ENCODE measurements at regions not wholly inside any gene's neighbourhood (a gene's known extent, or its start where the extent isn't known, plus 50 kb on each side); places are given as distances from the start of the nearest gene placed in this dataset.

DNA sequence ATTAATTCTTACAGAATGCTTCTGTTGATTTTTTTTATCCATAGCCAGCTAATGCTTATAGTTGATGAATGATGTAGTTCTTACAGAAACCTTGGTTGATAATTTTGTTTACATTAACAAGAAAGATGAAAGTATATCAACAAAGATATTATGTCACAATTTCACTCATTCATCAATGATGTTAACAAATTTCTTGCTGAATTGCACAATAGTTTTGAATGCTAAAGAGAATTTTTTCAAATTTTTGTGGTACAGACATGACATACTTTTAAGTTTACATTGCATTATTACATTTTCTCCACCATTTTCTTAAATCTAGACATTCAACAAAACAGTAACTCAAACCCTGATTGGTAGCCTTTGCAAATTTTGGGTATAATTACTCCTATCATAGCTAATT is 236.3 kb downstream of the FOXD2 start:
- TF ChIP-seq ZNF263 (CRISPR knock-in tag; IDR thresholded peaks at IDR 0.05; ENCODE audit: low read depth) = no peak
- TF ChIP-seq, protein P1, sequence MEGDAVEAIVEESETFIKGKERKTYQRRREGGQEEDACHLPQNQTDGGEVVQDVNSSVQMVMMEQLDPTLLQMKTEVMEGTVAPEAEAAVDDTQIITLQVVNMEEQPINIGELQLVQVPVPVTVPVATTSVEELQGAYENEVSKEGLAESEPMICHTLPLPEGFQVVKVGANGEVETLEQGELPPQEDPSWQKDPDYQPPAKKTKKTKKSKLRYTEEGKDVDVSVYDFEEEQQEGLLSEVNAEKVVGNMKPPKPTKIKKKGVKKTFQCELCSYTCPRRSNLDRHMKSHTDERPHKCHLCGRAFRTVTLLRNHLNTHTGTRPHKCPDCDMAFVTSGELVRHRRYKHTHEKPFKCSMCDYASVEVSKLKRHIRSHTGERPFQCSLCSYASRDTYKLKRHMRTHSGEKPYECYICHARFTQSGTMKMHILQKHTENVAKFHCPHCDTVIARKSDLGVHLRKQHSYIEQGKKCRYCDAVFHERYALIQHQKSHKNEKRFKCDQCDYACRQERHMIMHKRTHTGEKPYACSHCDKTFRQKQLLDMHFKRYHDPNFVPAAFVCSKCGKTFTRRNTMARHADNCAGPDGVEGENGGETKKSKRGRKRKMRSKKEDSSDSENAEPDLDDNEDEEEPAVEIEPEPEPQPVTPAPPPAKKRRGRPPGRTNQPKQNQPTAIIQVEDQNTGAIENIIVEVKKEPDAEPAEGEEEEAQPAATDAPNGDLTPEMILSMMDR (IDR thresholded peaks at IDR 0.05) = no peak
- TF ChIP-seq, protein P2, sequence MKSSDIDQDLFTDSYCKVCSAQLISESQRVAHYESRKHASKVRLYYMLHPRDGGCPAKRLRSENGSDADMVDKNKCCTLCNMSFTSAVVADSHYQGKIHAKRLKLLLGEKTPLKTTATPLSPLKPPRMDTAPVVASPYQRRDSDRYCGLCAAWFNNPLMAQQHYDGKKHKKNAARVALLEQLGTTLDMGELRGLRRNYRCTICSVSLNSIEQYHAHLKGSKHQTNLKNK (CRISPR knock-in tag; IDR thresholded peaks at IDR 0.05) = no peak
- TF ChIP-seq, protein P3, sequence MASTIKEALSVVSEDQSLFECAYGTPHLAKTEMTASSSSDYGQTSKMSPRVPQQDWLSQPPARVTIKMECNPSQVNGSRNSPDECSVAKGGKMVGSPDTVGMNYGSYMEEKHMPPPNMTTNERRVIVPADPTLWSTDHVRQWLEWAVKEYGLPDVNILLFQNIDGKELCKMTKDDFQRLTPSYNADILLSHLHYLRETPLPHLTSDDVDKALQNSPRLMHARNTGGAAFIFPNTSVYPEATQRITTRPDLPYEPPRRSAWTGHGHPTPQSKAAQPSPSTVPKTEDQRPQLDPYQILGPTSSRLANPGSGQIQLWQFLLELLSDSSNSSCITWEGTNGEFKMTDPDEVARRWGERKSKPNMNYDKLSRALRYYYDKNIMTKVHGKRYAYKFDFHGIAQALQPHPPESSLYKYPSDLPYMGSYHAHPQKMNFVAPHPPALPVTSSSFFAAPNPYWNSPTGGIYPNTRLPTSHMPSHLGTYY (CRISPR knock-in tag; IDR thresholded peaks at IDR 0.05) = no peak

All from WTC11 (cell line).